Panc1 (cell line): ENCODE measurements at regions not wholly inside any gene's neighbourhood (a gene's known extent, or its start where the extent isn't known, plus 50 kb on each side); places are given as distances from the start of the nearest gene placed in this dataset.

Source experiments
- ATAC-seq: fragments of 200-7000 bp; cut with Tn5 transposase; 2 replicates; pipeline ENCODE4 v1.9.1; 2020; ENCODE audit warnings: mild to moderate bottlenecking, moderate library complexity
- BruUV-seq: library from RNA; stranded (reverse); fragments of 400-500 nt; replicated peaks from 2 replicates; lab custom pipeline; 2021; lab: Mats Ljungman, UMichigan
- CTCF ChIA-PET: fragments of 300-600 bp; sonication (Branson Sonifier 250); formaldehyde crosslinking; loops from one replicate; lab custom pipeline; 2022; ENCODE audit warnings: antibody characterized with exemption; lab: Charles Lee
- POLR2A ChIA-PET: fragments of 300-600 bp; sonication (Branson Sonifier 250); formaldehyde crosslinking; loops from one replicate; lab custom pipeline; 2022; ENCODE audit warnings: antibody characterized with exemption; lab: Charles Lee
- DNase-seq: peaks from one replicate; pipeline ENCODE4 v3.0.0-alpha.2; 2010; ENCODE audit warnings: low read depth, low spot score
- H3K27ac ChIP-seq: 2 replicates; pipeline ENCODE4 v1.5.1; 2011; ENCODE audit warnings: mild to moderate bottlenecking, low read length, inconsistent platforms
- H3K27me3 ChIP-seq: fragments of 200-500 bp; sonication (Bioruptor generic); 2 replicates; pipeline ENCODE4 v1.6.0; 2014; ENCODE audit warnings: low read length, inconsistent platforms; ENCODE audit not compliant: control insufficient read depth, insufficient read depth
- H3K36me3 ChIP-seq: fragments of 200-500 bp; sonication (Bioruptor generic); 2 replicates; pipeline ENCODE4 v1.5.1; 2014; ENCODE audit warnings: inconsistent platforms, mild to moderate bottlenecking, low read length, moderate library complexity; ENCODE audit not compliant: control insufficient read depth, insufficient read depth
- H3K4me1 ChIP-seq: 2 replicates; pipeline ENCODE4 v1.5.1; 2011; ENCODE audit warnings: inconsistent platforms, mild to moderate bottlenecking, low read length, moderate library complexity; ENCODE audit not compliant: control insufficient read depth, insufficient read depth
- H3K4me3 ChIP-seq, 2 experiments: 2 replicates each; pipeline ENCODE4 v1.5.1; 2011 to 2012; ENCODE audit warnings: low read depth in 2 of 2, low read length in 2 of 2, mild to moderate bottlenecking in 2 of 2, inconsistent platforms in 1 of 2, moderate library complexity in 1 of 2
- H3K9me3 ChIP-seq: fragments of 200-500 bp; sonication (Bioruptor generic); 2 replicates; pipeline ENCODE4 v1.5.1; 2014; ENCODE audit warnings: low read depth, mild to moderate bottlenecking, inconsistent platforms, low read length, moderate library complexity; ENCODE audit not compliant: control insufficient read depth, insufficient read depth
- POLR2AphosphoS5 ChIP-seq: IDR thresholded peaks from 2 replicates; pipeline ENCODE4 v1.6.1; 2012; ENCODE audit warnings: mild to moderate bottlenecking, low read depth, low read length, moderate library complexity
- SIN3A ChIP-seq: IDR thresholded peaks from 2 replicates; pipeline ENCODE4 v1.6.1; 2012; ENCODE audit warnings: low read depth, mild to moderate bottlenecking, low read length, moderate library complexity, borderline replicate concordance; ENCODE audit not compliant: insufficient read depth
- TCF7L2 ChIP-seq: IDR thresholded peaks from 2 replicates; pipeline ENCODE4 v1.6.1; 2011; ENCODE audit warnings: mild to moderate bottlenecking, low read depth, low read length, inconsistent platforms
- in situ Hi-C: cut with HindIII; loops from 2 replicates; pipeline ENCODE4 v1.10.0; 2016; ENCODE audit warnings: low sequenced_read_pairs, low pct_unique_long_range_greater_than_20kb
- intact Hi-C: fragments of 100-400 bp; cut with micrococcal nuclease; formaldehyde crosslinking; loops from one replicate; pipeline ENCODE4 v1.10.0; 2022; ENCODE audit not compliant: unreplicated experiment
- TF ChIP-seq, protein P1 (sequence below): fragments of 450-650 bp; IDR thresholded peaks from 2 replicates; pipeline ENCODE4 v1.5.1; 2017; ENCODE audit warnings: mild to moderate bottlenecking
- TF ChIP-seq, protein P2 (sequence below), 2 experiments: IDR thresholded peaks; 2 replicates each; pipeline ENCODE4 v1.6.1; 2011 to 2012; ENCODE audit warnings: low read depth in 2 of 2, control low read depth in 1 of 2, low read length in 1 of 2, mild to moderate bottlenecking in 1 of 2, moderate library complexity in 1 of 2; ENCODE audit not compliant: insufficient read depth in 1 of 2

DNA sequence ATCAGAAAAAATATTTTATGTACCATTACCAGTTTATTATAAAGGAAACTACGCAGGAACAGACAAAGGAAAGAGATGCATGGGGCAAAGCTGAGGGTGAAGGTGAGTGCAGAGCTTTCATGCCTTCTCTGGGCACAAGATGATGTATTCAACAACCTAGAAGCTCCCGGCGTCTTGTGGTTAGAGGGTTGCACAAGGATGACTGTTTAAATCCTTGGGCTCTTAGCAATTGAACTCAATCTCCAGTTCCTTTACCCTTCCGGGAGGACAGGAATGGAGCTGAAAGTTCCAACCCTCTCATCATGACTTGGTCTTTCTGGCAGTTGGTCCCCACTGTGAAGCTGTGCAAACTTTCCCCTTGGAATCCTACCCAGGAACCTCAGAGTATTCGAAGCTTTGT is 542.0 kb downstream of the EPHA3 start:
- ATAC-seq = no peak
- no peak overlapping the region for H3K27ac ChIP-seq
- H3K27me3 ChIP-seq = no peaks in the 10 kb centered on the region
- ChIA-PET POLR2A (no interaction called here), CTCF (no interaction called here)
- H3K36me3 ChIP-seq = no peaks in the 10 kb centered on the region
- no peaks in the 10 kb centered on the region for H3K9me3 ChIP-seq
- no peaks in the 10 kb centered on the region for H3K4me1 ChIP-seq
- no peak overlapping the region for H3K4me3 ChIP-seq
- in situ Hi-C loops = no loop called here
- intact Hi-C loops = no loop called here
- DNase-seq = no peak
- TF ChIP-seq, protein P1, sequence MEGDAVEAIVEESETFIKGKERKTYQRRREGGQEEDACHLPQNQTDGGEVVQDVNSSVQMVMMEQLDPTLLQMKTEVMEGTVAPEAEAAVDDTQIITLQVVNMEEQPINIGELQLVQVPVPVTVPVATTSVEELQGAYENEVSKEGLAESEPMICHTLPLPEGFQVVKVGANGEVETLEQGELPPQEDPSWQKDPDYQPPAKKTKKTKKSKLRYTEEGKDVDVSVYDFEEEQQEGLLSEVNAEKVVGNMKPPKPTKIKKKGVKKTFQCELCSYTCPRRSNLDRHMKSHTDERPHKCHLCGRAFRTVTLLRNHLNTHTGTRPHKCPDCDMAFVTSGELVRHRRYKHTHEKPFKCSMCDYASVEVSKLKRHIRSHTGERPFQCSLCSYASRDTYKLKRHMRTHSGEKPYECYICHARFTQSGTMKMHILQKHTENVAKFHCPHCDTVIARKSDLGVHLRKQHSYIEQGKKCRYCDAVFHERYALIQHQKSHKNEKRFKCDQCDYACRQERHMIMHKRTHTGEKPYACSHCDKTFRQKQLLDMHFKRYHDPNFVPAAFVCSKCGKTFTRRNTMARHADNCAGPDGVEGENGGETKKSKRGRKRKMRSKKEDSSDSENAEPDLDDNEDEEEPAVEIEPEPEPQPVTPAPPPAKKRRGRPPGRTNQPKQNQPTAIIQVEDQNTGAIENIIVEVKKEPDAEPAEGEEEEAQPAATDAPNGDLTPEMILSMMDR = no peak
- TF ChIP-seq SIN3A (no peak), TCF7L2 (no peak), POLR2AphosphoS5 (no peak)
- TF ChIP-seq, protein P2, sequence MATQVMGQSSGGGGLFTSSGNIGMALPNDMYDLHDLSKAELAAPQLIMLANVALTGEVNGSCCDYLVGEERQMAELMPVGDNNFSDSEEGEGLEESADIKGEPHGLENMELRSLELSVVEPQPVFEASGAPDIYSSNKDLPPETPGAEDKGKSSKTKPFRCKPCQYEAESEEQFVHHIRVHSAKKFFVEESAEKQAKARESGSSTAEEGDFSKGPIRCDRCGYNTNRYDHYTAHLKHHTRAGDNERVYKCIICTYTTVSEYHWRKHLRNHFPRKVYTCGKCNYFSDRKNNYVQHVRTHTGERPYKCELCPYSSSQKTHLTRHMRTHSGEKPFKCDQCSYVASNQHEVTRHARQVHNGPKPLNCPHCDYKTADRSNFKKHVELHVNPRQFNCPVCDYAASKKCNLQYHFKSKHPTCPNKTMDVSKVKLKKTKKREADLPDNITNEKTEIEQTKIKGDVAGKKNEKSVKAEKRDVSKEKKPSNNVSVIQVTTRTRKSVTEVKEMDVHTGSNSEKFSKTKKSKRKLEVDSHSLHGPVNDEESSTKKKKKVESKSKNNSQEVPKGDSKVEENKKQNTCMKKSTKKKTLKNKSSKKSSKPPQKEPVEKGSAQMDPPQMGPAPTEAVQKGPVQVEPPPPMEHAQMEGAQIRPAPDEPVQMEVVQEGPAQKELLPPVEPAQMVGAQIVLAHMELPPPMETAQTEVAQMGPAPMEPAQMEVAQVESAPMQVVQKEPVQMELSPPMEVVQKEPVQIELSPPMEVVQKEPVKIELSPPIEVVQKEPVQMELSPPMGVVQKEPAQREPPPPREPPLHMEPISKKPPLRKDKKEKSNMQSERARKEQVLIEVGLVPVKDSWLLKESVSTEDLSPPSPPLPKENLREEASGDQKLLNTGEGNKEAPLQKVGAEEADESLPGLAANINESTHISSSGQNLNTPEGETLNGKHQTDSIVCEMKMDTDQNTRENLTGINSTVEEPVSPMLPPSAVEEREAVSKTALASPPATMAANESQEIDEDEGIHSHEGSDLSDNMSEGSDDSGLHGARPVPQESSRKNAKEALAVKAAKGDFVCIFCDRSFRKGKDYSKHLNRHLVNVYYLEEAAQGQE (IDR thresholded peaks at IDR 0.05; ENCODE audit: insufficient read depth in 1 of 2, low read depth in 2 of 2, low read length in 1 of 2) = no peak
- BruUV-seq = no TSS peak

- intact Hi-C loops = no loop called here
- in situ Hi-C loops = no loop called here
- DNase-seq (no peak), ATAC-seq (no peak)
- BruUV-seq = no TSS peak
- no peaks in the 10 kb centered on the region for H3K27me3 ChIP-seq
- H3K4me1 ChIP-seq = no peaks in the 10 kb centered on the region
- no peaks in the 10 kb centered on the region for H3K9me3 ChIP-seq
- no peak overlapping the region for H3K27ac ChIP-seq
- H3K4me3 ChIP-seq = no peak overlapping the region
- H3K36me3 ChIP-seq = no peaks in the 10 kb centered on the region
- ChIA-PET POLR2A (no interaction called here), CTCF (no interaction called here)
- TF ChIP-seq SIN3A = no peak
- TF ChIP-seq POLR2AphosphoS5 = no peak
- TF ChIP-seq, protein P2 (IDR thresholded peaks at IDR 0.05; ENCODE audit: insufficient read depth in 1 of 2, low read depth in 2 of 2, low read length in 1 of 2) = no peak
- no peak for TF ChIP-seq TCF7L2
- TF ChIP-seq, protein P1 = no peak
Observed at GRCh38 chr3:89654031-89654430, 546.6 kb downstream of the EPHA3 start.
